ENCODE measurements at regions not wholly inside any gene's neighbourhood (a gene's known extent, or its start where the extent isn't known, plus 50 kb on each side); places are given as distances from the start of the nearest gene placed in this dataset.

GRCh38 chr6:92586236-92586977 is 833.0 kb downstream of the EPHA7 start:
- H3K27me3 ChIP-seq (ENCODE audit: low read depth, low read length), result no peaks in the 10 kb centered on the region
- no peak overlapping the region for H3K9ac ChIP-seq (ENCODE audit: low read length)
- H3K79me2 ChIP-seq (ENCODE audit: low read length), result no peaks in the 10 kb centered on the region
- no peaks in the 10 kb centered on the region for H4K20me1 ChIP-seq (ENCODE audit: insufficient read depth, low read length)
- no peak overlapping the region for H3K4me2 ChIP-seq (ENCODE audit: low read length)
- H3K4me3 ChIP-seq (ENCODE audit: low read length), result no peak overlapping the region
- TF ChIP-seq, protein P1, sequence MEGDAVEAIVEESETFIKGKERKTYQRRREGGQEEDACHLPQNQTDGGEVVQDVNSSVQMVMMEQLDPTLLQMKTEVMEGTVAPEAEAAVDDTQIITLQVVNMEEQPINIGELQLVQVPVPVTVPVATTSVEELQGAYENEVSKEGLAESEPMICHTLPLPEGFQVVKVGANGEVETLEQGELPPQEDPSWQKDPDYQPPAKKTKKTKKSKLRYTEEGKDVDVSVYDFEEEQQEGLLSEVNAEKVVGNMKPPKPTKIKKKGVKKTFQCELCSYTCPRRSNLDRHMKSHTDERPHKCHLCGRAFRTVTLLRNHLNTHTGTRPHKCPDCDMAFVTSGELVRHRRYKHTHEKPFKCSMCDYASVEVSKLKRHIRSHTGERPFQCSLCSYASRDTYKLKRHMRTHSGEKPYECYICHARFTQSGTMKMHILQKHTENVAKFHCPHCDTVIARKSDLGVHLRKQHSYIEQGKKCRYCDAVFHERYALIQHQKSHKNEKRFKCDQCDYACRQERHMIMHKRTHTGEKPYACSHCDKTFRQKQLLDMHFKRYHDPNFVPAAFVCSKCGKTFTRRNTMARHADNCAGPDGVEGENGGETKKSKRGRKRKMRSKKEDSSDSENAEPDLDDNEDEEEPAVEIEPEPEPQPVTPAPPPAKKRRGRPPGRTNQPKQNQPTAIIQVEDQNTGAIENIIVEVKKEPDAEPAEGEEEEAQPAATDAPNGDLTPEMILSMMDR (IDR thresholded peaks at IDR 0.05; ENCODE audit: low read depth, low read length), result no peak
- no peak for TF ChIP-seq EZH2phosphoT487 (IDR thresholded peaks at IDR 0.05; ENCODE audit: low read depth)
- no peak overlapping the region for H2AFZ ChIP-seq (ENCODE audit: low read depth, low read length)
- H3K27ac ChIP-seq (ENCODE audit: low read length), result no peak overlapping the region
- H3K9me3 ChIP-seq (ENCODE audit: insufficient read depth, low read length), result no peaks in the 10 kb centered on the region
- H3K36me3 ChIP-seq (replicated peaks; ENCODE audit: low read depth, low read length), result no peaks in the 10 kb centered on the region
- no peaks in the 10 kb centered on the region for H3K4me1 ChIP-seq (ENCODE audit: low read length)

- H2AFZ ChIP-seq (ENCODE audit: low read depth, low read length), result no peak overlapping the region
- no peaks in the 10 kb centered on the region for H4K20me1 ChIP-seq (ENCODE audit: insufficient read depth, low read length)
- no peaks in the 10 kb centered on the region for H3K27me3 ChIP-seq (ENCODE audit: low read depth, low read length)
- H3K27ac ChIP-seq (ENCODE audit: low read length), result no peak overlapping the region
- no peaks in the 10 kb centered on the region for H3K4me1 ChIP-seq (ENCODE audit: low read length)
- H3K4me2 ChIP-seq (ENCODE audit: low read length), result no peak overlapping the region
- H3K79me2 ChIP-seq (ENCODE audit: low read length), result no peaks in the 10 kb centered on the region
- no peak for TF ChIP-seq EZH2phosphoT487 (IDR thresholded peaks at IDR 0.05; ENCODE audit: low read depth)
- TF ChIP-seq, protein P1 (IDR thresholded peaks at IDR 0.05; ENCODE audit: low read depth, low read length), result no peak
- no peaks in the 10 kb centered on the region for H3K36me3 ChIP-seq (replicated peaks; ENCODE audit: low read depth, low read length)
- H3K9me3 ChIP-seq (ENCODE audit: insufficient read depth, low read length), result no peaks in the 10 kb centered on the region
- no peak overlapping the region for H3K4me3 ChIP-seq (ENCODE audit: low read length)
- H3K9ac ChIP-seq (ENCODE audit: low read length), result no peak overlapping the region
Measured at GRCh38 chr6:92582211-92582610, 837.1 kb downstream of the EPHA7 start.

DNA sequence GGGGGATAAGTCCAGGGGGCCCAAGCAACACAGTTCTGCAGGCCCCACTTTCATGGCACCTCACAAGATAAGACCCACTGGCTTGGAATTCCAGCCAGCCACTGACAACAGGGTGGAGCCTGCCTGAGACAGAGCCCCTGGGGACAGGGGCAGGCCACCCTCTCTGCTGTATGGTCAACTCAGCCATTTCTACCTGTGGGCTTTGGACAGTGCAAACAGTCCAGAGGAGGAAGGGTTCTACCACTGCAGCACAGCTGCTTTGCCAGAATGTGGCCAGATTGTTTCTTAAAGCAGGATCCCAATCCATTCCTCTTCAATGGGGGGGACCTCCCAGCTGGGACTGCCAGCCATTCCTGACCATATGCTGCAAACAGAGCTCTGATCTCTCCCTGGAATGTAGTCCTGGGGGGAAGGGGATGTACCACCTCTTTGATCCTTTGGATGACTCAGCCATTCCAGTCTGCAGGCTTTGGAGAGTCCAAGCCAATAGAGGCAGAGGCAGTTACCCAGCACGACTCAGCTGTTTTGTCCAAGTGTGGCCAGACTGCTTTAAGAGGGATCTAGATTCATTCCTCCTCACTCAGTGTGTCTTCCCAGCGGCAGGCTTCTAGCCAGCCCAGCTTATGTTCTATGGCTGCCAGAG is 842.2 kb downstream of the EPHA7 start:
- Histone ChIP-seq H4K20me1 (ENCODE audit: insufficient read depth, low read length) (no peaks in the 10 kb centered on the region), H3K27me3 (ENCODE audit: low read depth, low read length) (no peaks in the 10 kb centered on the region), H3K9me3 (ENCODE audit: insufficient read depth, low read length) (no peaks in the 10 kb centered on the region), H3K36me3 (replicated peaks; ENCODE audit: low read depth, low read length) (no peaks in the 10 kb centered on the region), H3K27ac (ENCODE audit: low read length) (no peak overlapping the region), H3K4me3 (ENCODE audit: low read length) (no peak overlapping the region), H3K4me2 (ENCODE audit: low read length) (no peak overlapping the region), H3K9ac (ENCODE audit: low read length) (no peak overlapping the region), H3K4me1 (ENCODE audit: low read length) (no peaks in the 10 kb centered on the region), H3K79me2 (ENCODE audit: low read length) (no peaks in the 10 kb centered on the region), H2AFZ (ENCODE audit: low read depth, low read length) (no peak overlapping the region)
- TF ChIP-seq, protein P1 (IDR thresholded peaks at IDR 0.05; ENCODE audit: low read depth, low read length), result no peak
- no peak for TF ChIP-seq EZH2phosphoT487 (IDR thresholded peaks at IDR 0.05; ENCODE audit: low read depth)

GRCh38 chr6:92568541-92568940 is 850.8 kb downstream of the EPHA7 start:
- Histone ChIP-seq H3K9me3 (ENCODE audit: insufficient read depth, low read length) (no peaks in the 10 kb centered on the region), H3K79me2 (ENCODE audit: low read length) (no peaks in the 10 kb centered on the region), H3K27me3 (ENCODE audit: low read depth, low read length) (no peaks in the 10 kb centered on the region), H3K9ac (ENCODE audit: low read length) (no peak overlapping the region), H2AFZ (ENCODE audit: low read depth, low read length) (no peak overlapping the region), H3K4me2 (ENCODE audit: low read length) (no peak overlapping the region), H3K4me1 (ENCODE audit: low read length) (no peaks in the 10 kb centered on the region), H4K20me1 (ENCODE audit: insufficient read depth, low read length) (no peaks in the 10 kb centered on the region), H3K36me3 (replicated peaks; ENCODE audit: low read depth, low read length) (no peaks in the 10 kb centered on the region), H3K4me3 (ENCODE audit: low read length) (no peak overlapping the region), H3K27ac (ENCODE audit: low read length) (no peak overlapping the region)
- TF ChIP-seq, protein P1 (IDR thresholded peaks at IDR 0.05; ENCODE audit: low read depth, low read length), result no peak
- TF ChIP-seq EZH2phosphoT487 (IDR thresholded peaks at IDR 0.05; ENCODE audit: low read depth), result no peak

Measured in OCI-LY3 (cell line).